ENCODE measurements at regions not wholly inside any gene's neighbourhood (a gene's known extent, or its start where the extent isn't known, plus 50 kb on each side); places are given as distances from the start of the nearest gene placed in this dataset.

DNA sequence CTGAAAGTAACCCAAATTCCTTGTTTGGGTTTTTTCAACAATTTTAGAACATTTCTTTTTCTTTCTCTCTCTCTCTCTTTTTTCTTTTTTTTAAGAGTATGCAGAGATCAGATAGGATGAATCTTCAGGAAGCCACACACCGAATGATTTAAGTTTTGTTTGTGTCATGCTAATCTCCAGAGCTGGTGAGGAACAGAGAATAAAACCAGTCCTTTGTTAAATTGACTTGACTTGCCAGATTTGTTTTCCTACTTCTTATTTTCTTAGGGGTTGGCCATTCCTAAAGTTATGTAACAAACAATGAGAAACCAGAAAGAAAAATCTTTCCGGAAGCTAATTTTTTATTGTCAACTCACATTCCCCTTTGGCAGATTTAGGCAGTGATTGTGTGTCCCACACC is 1669.3 kb upstream of the CDH6 start:
- no peak overlapping the region for H2BK120ac ChIP-seq (replicated peaks; ENCODE audit: low read depth, low read length)
- peak overlapping the region in 1 of 4 experiments; percentile 15; a peak in 1 of 8 replicates for H3K4me3 ChIP-seq (ENCODE audit: extremely low read depth in 1 of 4, insufficient read depth in 2 of 4, low read depth in 3 of 4, low read length in 4 of 4)
- peak overlapping the region; percentile 68; the same call in 1 of the 2 replicates for H2AFZ ChIP-seq (ENCODE audit: low read length)
- no peak overlapping the region for H2BK12ac ChIP-seq (ENCODE audit: low read depth, low read length)
- peak overlapping the region; percentile 45; the same call in 1 of the 2 replicates for H2BK5ac ChIP-seq (ENCODE audit: low read depth, low read length)
- H3K9ac ChIP-seq (replicated peaks in 1 of 4; ENCODE audit: extremely low read depth in 1 of 4, low read depth in 3 of 4, low read length in 3 of 4), result no peak overlapping the region; a peak in 1 of 7 replicates
- H3K4ac ChIP-seq (replicated peaks; ENCODE audit: insufficient read length, low read depth, low read length), result no peak overlapping the region
- CTCF ChIA-PET (ENCODE audit: partially characterized antibody), result no interaction called here
- no peak overlapping the region for H2BK15ac ChIP-seq (ENCODE audit: low read length)
- no peak overlapping the region for H3K27ac ChIP-seq (ENCODE audit: low read depth, low read length)
- H4K20me1 ChIP-seq (replicated peaks in 1 of 2; ENCODE audit: control insufficient read depth in 1 of 2, insufficient read depth in 2 of 2, low read length in 2 of 2), result no peaks in the 10 kb centered on the region
- POLR2A ChIA-PET (ENCODE audit: partially characterized antibody), result no interaction called here
- H2BK20ac ChIP-seq (ENCODE audit: low read length), result no peak overlapping the region
- H3K36me3 ChIP-seq (ENCODE audit: control insufficient read depth in 2 of 4, insufficient read depth in 4 of 4, low read length in 3 of 4), result no peaks in the 10 kb centered on the region
- no peaks in the 10 kb centered on the region for H3K4me1 ChIP-seq (replicated peaks in 1 of 4; ENCODE audit: control insufficient read depth in 3 of 4, insufficient read depth in 4 of 4, low read length in 3 of 4)
- H4K8ac ChIP-seq (ENCODE audit: extremely low read depth, insufficient read depth, low read length), result no peak overlapping the region
- H3K27me3 ChIP-seq (replicated peaks in 1 of 4; ENCODE audit: control insufficient read depth in 3 of 4, extremely low read depth in 1 of 4, insufficient read depth in 3 of 4, low read length in 3 of 4), result no peaks in the 10 kb centered on the region
- FAIRE-seq, result peak; percentile 85
- H3K23me2 ChIP-seq (ENCODE audit: low read depth, low read length), result no peaks in the 10 kb centered on the region
- no peak for DNase-seq (ENCODE audit: low read depth in 1 of 2, low spot score in 2 of 2)
- no peaks in the 10 kb centered on the region for H3K9me3 ChIP-seq (ENCODE audit: insufficient read depth in 2 of 2, low read depth in 1 of 2, low read length in 1 of 2)
- H4K5ac ChIP-seq (ENCODE audit: insufficient read length, low read depth, low read length), result peak overlapping the region; percentile 86
- H3K14ac ChIP-seq (ENCODE audit: insufficient read length), result no peak overlapping the region
- no peak overlapping the region for H3K23ac ChIP-seq (ENCODE audit: insufficient read length)
- no peak overlapping the region for H3K18ac ChIP-seq (ENCODE audit: extremely low read depth, low read length)
- H3K56ac ChIP-seq (replicated peaks; ENCODE audit: insufficient read length, low read depth, low read length), result no peak overlapping the region
- no peaks in the 10 kb centered on the region for H3K79me1 ChIP-seq (ENCODE audit: low read depth, low read length)
- no peaks in the 10 kb centered on the region for H3K79me2 ChIP-seq (ENCODE audit: control insufficient read depth in 1 of 2, insufficient read depth in 2 of 2, low read length in 2 of 2)
- 21% methylated on average over 2 of the region's 2 CpGs; no CpG with 5 or more reads in 1 of the 2 experiments for WGBS, 2 experiments (ENCODE audit: extremely low coverage in 1 of 2, insufficient coverage in 1 of 2, insufficient read length in 1 of 2, insufficient replicate concordance in 2 of 2, low coverage in 1 of 2, low lambda C conversion rate in 2 of 2, missing lambda C conversion rate in 1 of 2)
- H2AK5ac ChIP-seq (ENCODE audit: low read depth, low read length), result no peak overlapping the region
- H4K91ac ChIP-seq (replicated peaks; ENCODE audit: insufficient read length, low read length), result no peak overlapping the region
- 0 out of 4 replicates have a peak overlapping the region, but pooled peaks of 1 of the 2 experiments have one; percentile 5 for H3K4me2 ChIP-seq (ENCODE audit: insufficient read depth in 1 of 2, low read depth in 2 of 2, low read length in 2 of 2)
- TF ChIP-seq CBX8 (IDR thresholded peaks at IDR 0.05; ENCODE audit: borderline replicate concordance, low read depth, low read length), result no peak

Measured in H1 (cell line).